HG02885 (cell line): ENCODE measurements at regions not wholly inside any gene's neighbourhood (a gene's known extent, or its start where the extent isn't known, plus 50 kb on each side); places are given as distances from the start of the nearest gene placed in this dataset.

Experiments
- ATAC-seq: cut with Tn5 transposase; IDR thresholded peaks from one replicate; pipeline ENCODE4 v1.9.1; 2021; ENCODE audit warnings: mild to moderate bottlenecking; ENCODE audit not compliant: unreplicated experiment, poor library complexity

DNA sequence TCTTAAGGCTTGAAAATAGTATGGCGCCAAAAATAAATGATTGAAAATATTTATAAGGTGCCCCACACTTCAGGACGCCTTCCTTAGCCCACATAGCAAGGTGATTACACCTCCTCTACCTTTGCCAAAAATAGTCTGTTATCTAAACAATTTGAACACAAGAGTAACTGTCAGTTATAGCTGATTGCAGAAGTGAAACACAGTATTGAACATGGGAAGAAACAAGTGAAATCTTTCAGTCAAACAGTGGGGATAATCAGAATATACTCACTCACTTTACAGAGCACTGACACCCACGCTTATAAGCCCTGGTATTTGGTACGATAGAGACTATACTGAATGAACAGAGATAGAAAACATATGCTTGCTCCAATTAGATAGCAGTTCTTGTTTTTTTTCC is 203.1 kb downstream of the RAB38 start:
- ATAC-seq, result peak; percentile 96

DNA sequence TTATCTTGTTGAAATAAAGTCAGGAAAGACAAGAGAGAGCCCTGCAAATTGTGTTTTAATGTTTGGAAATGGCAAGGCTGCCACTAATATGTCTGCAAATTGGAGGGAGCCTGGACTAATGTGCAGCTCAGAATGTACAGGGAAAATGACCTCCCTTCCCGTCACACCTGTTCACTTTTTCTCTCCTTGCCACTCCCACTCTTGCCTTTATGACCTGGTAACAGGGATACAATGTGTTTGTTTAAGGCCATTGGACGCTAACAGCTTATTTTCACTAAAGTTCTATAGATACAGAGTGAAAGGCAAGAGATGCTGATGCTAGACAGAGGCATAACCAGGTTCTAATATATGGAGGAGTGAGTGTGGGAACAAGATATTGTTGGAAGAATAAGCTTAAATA is 203.9 kb downstream of the RAB38 start:
- no peak for ATAC-seq

DNA sequence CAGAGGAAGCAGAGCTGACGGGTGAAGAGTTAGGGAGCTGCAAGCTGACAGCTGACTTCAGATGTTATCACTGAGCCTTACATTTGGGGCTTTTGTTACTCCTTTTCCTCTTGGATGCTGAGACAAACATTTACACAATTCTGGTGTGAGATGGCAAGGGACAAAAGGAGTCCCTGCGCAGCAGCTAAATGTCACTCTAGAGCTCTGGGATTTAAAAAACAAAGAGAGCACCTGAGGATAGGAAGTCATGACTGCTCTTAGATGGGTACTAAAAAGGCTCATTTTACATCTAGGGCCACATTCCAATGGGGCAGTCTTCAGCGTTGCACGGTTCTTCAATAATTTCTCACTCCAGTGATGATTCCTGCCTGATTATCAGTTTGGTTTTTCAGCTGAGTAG is 204.5 kb downstream of the RAB38 start:
- no peak for ATAC-seq

DNA sequence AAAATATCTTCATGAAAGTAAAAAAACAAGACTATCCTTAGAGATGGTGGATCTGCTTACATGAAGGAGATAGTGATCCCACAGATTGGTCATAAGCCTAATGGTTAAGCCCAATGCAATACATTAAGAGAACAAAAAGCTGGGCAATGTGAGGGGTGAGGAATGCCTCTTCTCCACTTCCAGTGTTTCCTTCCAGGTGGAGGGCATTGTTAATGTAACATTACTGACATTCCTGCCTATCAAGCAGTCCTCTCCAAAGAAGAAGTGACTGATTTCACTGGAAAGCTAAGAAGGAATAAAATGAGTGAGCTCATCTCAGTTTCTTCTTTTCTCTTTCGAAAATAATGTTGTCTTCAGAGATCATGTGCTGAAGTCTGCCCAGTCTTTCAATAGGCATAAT is 207.8 kb downstream of the RAB38 start:
- ATAC-seq, result no peak

DNA sequence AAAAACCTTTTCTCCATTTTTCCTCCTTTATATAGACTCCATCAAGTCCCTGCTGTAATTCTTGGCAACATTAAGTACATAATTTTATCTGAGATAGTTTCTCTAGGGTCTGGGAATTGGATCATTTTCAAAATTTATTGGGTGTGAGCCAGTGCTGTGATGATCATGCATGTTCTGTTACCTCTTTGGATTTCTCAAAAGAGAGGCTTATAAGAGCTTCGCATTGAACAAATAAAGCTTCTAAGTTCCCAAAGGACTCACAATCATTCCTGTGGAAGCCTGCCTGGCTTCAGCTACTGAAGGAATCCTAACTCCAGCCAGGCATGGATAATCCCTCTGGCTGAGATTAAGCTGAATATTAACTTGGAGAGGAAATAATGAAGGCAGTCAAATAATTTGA is 208.5 kb downstream of the RAB38 start:
- no peak for ATAC-seq

DNA sequence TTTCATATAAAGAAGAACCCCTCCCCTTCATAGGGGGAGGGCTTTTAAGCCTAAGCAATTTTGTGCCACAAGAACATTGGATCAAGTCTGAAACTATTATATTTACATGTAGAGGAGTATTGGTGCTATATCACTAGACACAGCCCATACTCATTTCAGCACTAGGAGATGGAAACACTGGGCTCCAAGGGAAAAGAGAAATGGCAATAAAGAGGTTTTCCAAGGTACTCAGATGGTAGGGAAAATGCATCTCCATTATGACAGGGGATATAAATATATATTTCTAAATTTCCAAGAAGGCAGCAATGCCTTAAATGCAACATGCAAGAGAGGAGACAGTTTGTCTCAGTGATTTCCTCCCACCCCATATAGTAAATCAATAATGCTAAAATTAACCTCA is 209.0 kb downstream of the RAB38 start:
- no peak for ATAC-seq

DNA sequence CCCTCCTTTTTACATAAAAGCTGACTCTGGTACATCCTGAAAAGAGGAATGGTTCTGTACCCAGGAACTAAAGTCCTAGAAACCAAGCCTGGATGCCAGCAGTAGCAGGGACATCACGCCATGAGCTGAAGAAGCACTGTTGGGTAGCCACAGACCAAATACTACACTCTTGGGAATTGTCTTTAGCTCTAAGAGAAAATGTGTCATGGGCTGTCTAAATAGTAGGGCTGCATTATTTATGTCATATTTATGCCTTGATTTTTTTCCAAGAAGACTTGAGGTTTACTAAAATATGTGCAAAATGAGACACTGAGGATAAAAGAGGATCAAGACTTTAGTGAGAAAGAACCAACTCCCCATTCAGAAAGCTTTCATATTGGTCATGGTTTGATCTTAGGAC is 213.6 kb downstream of the RAB38 start:
- ATAC-seq, result no peak

DNA sequence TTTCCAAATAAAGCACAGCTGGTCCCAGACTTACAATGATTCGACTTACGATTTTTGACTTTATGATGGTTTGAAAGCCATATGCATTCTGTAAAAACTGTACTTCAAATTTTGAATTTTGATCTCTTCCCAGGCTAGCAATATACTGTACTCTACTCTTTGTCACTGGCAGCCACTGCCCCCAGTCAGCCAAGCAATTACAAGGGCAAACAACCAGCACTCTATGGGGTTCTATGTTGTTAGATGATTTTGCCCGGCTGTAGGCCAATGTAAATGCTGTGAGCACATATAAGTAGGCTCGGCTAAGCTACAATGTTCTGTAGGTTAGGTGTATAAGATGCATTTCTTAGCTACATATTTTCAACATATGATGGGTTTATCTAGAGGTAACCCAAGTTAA is 217.3 kb downstream of the RAB38 start:
- no peak for ATAC-seq

DNA sequence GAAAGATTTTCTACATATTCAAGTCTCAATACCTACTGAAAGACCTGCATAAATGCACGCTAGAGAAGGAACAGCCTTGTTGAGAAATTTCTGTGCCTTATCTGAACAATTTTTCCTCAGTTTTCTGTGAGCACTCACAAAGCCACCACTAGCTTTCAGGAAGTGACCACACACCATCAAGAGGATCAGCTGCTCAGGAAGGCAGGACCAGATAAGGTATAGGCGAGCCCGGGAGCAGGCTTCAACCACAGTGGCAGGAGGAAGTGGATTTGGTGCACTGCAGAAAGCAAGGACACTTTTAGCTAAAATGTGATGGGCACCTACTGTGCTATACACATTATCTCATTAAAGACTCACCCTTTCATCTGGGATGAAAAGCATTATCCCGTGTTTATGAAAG is 220.8 kb downstream of the RAB38 start:
- no peak for ATAC-seq

DNA sequence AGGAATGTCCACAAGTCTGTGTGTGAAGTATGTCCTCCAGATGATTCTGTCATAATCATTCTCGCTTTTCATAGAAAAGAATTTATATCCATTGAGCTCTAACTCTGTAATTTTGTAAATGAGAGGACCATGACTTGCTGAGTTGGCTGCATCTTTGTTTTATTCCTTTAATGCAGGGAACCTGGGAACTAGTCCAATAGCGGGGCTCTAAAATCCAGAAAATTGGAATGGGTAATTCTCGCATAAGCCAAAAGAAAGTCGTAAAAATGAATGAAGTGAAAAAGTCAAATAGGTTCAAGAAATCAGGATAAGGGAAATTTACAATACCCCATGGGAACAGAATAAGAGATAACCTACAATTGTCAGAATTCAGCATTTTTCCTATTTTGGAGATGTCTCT is 232.5 kb downstream of the RAB38 start:
- no peak for ATAC-seq

DNA sequence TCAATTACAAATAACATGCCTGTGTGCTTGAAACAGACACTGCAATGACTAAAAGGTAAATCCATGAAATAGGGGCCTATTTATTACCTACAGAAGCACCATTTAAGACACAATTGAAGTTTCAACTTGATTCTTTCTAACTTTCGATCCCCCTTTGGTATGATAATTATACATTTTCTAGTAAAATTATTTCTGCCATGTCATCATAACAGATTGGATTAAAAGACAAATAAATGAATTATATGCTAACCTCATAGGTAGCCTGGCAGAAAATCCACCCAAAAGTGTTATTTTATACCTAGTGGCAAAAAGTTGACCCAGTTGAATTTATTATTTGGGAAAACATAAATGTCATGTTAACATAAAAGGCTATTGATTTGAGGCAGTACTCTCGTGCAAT is 241.1 kb downstream of the RAB38 start:
- no peak for ATAC-seq

DNA sequence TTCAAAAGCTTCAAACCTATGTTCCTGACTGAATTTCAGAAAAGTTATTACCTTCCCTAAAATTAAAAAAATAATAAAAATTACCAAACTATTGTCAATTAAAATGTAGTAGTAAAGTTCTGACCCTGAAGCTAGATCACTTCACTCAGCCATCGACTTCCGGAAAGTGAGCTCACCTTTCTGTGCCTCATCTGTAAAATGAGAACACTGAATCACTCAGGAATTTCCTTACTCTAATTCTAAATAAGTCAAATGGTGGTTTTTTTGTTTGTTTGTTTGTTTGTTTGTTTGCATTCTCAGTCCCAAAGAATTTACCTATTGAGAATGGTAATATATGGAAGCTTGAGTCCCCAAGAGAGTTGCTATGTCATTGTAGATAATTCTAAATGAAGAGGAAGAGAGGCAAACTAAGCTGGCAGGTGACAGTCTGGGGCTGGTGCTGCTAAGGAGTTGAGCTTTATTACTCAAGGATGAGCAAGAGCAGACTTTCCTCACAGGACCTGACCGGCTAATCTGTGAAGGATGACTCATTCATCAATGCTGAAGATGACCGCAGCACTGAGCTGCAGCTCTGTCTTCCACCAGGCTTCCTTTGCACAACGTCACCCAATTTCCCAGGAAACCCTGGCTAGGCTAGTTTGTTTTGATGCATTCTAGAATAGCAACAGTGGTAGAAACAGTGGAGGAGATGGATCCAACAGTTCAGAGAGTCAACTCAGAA is 248.8 kb downstream of the RAB38 start:
- no peak for ATAC-seq

DNA sequence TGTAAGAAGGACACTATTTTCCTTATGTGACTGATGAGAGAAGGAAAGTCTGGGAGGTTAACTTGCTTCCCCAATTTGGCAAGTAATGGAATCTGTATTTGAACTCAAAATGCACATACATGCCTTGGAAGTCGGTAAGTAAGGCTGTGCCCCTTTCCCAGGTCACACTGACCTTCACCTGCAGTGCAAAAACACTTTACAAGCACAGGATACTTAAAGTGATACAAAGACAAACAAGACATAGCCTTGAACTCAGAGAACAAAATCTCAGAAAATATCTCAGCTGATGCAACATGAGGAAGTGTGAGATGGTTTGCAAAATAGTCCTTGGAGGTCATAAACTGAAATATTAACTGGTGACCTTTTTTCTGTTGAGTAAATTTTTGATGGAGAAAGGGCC is 251.1 kb downstream of the RAB38 start:
- no peak for ATAC-seq

DNA sequence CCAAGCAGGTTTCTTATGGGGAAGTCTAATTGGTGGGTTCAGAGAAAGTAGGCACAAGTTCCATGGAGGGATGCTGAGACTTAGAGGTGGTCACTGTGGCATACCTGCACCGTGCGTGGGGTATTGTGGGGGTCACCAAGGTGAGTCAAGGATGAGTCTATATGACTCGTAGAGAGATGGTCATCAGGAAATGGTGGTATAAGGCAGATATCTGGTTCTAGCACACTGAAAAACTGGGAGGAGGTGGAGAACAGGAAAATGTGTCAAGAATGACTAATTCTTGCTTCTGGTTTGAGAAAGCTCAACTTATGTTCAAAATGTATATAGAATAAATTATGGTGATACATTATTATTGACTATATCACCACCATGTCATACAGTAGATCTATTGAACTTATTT is 258.1 kb downstream of the RAB38 start:
- ATAC-seq, result no peak

DNA sequence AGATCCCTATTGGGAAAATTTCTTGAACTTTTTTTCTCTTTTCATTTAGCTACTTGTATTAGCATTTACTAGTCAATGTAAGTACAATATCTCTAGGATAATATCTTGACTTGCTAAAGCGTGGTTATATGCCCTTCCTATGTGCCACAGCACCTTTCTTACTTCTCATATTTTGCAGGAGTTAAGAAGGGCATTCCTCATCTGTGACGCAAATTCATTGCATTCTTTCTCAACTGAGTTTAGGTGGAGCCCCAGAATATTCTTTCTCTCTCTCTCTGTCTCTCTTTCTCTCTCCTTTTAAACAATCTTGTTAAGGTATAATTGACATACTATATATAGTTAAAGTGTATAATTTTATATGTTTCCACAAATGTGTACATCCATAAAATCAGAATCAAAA is 266.1 kb downstream of the RAB38 start:
- ATAC-seq, result no peak

DNA sequence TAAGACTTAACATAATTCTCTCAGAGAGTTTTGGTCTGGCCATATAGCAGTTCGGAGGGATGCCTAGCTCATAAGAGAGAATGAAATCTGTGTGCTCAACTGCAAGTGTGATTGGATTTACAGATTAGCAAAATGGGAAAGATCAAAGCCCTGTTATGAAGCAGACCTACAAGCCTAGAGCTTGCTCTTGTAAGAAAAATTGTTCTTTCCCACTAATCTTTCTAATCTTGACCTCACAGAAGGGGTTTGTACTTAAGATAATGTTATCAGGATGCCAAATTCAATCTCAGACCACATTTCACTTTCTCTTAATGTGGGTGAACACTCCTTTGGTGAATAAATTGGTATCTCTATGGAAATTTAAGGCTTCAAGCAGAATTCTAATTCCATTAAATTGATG is 267.2 kb downstream of the RAB38 start:
- no peak for ATAC-seq

DNA sequence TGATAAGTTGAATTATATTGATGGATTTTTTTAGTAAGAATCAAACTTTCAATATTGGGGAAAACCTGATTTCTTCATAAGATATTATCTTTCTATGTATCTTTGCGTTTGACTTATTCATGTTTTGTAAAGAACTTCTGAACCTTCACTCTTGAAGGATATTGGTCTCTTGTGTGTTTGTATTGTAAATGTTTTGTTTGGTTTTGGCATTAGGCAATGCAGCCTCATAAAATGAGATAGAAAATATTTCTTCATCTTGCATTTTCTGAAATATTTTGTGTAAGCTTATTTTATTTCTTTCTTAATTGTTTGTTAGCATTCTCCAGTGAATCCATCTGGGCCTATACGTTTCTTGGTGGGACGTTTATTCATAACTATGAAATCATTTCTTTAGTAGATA is 271.9 kb downstream of the RAB38 start:
- ATAC-seq, result no peak

DNA sequence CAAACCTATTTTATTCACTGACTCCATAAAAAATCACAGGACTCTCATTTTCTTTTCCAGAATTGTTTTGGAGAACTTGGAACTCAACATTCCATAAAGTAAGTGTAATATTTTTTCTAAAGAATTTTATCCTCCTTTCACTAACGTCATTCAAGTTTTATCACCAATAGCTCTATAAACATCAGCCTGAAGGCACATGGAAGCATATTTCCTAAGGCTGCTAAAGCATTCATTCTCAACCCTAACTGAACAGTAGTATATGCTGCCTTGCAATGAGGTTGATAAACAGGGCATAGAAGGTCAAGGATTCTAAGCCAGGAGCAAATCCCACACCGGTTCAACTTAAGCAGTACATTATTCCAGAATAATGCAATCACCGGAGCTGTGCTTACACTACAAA is 273.9 kb downstream of the RAB38 start:
- no peak for ATAC-seq

DNA sequence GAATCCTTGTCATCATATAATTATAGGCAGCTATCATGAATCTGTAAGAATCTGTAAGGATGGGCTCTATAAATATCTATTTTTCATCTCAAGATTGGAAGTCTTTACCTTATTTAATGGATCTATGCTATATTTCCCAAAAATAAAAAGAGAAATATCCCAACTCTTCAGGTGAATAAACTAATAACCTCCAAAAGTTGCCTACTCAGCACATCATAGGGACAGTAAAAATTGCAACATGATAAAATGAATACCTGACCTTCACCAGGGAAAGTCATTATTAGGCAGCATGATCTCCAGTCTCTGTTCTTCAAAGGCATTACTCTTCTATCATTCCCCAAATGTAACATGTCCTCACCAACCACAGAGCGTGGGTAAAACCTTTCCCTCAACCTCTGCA is 277.3 kb downstream of the RAB38 start:
- ATAC-seq, result no peak

DNA sequence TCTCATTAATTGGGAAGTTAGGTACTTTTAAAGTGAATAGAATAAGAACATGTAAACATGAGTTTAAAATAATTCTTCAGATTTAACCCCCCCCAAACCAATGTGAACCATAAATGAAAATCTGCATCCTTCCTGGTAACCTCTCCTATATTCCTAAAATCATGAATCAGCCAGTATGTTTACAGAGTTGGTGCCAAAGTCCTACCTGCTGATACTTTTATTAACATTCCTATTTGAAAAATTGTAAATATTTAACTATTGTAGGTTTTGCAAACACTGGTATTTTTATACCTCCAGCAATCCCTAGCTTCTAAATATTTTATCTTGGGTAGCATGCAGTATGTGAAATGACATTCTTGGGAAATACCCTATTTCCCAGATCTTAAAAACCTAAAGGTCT is 278.2 kb downstream of the RAB38 start:
- ATAC-seq, result no peak

DNA sequence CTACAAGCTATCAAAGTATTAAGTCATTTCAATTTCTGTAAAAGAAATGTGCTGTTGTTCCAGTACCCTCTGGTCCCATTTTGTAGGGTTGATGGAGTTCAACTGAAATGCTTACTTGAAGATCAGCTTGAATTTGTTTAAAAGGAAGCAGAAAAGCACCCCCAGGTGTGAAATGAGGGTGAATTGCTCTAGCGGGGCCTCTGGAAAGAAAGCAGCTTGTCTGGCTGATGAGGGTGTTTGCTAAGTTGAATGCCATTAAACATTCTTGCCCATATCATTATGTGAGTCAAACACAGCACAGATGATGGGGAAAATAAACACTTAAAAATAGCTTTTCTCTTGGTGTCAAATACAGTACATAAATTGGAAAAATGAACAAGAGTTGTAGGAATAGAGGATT is 280.3 kb downstream of the RAB38 start:
- ATAC-seq, result no peak

DNA sequence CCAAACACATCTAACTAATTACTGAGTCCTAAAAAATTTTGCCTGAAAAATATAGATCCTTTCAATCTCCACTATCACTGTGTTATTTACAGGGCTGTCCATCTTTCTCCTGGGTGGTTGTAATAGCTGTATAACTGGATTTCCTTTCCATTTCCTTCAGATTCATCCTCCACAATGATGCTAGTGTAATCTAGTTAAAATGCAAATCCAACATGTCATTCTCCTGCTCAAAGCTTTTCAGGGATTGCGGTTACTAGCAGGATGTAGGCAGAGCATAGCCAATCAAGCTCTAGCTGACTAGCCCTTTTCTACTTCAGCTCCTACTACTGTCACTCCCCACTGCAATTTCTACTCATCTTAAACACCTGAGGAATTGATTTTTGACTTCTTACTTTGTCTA is 283.0 kb downstream of the RAB38 start:
- ATAC-seq, result no peak

DNA sequence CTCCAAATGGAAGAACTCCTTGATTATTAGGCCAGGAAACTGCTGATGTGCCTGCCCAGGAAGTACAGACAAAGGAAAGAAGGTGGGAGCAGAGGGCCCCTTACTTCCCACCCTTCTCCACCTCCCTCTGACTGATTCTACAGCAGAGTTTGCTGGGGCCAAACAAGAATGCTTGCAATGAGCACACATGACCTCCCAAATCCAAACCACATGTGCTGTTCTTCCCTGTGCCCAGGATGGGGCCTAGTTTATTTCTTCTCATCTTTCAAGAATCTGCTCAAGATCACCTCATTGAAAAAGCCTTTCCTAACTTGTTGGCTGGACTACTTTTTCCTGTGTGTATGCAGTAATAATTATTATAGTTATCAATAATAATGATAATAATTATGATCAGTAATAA is 286.1 kb downstream of the RAB38 start:
- ATAC-seq, result no peak
